ENCODE measurements at regions not wholly inside any gene's neighbourhood (a gene's known extent, or its start where the extent isn't known, plus 50 kb on each side); places are given as distances from the start of the nearest gene placed in this dataset.
"Not testable (repeated sequence)": the region's sequence is repeated elsewhere in the genome, so short reads cannot be mapped to it uniquely, and the experiment has no call there.

DNA sequence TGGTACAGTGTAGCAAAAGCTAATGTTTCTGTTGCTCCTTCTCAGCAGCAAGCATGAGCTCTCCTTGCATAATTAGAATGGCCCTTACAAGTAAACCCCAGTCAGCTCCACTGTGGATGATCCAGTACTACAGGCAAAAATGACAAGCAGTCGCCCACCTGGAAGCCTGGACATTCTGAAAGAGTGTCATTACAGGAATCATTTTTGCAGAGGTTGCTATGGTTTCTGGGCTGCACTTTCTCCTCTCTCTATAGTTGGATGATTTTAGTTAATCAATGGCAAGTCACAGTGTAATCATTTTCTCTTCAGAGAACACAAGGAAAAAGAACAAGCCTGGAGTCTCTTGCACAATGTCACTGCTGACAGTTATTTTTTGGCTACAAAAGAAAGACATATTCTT lies 102.9 kb upstream of the MYO3A start:
- TF ChIP-seq, protein P1, sequence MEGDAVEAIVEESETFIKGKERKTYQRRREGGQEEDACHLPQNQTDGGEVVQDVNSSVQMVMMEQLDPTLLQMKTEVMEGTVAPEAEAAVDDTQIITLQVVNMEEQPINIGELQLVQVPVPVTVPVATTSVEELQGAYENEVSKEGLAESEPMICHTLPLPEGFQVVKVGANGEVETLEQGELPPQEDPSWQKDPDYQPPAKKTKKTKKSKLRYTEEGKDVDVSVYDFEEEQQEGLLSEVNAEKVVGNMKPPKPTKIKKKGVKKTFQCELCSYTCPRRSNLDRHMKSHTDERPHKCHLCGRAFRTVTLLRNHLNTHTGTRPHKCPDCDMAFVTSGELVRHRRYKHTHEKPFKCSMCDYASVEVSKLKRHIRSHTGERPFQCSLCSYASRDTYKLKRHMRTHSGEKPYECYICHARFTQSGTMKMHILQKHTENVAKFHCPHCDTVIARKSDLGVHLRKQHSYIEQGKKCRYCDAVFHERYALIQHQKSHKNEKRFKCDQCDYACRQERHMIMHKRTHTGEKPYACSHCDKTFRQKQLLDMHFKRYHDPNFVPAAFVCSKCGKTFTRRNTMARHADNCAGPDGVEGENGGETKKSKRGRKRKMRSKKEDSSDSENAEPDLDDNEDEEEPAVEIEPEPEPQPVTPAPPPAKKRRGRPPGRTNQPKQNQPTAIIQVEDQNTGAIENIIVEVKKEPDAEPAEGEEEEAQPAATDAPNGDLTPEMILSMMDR (IDR thresholded peaks at IDR 0.05): no peak
- no peak for TF ChIP-seq POLR2A (IDR thresholded peaks at IDR 0.05)
- intact Hi-C loops (cut with DNase I): no loop called here
- no peaks in the 10 kb centered on the region for H3K4me1 ChIP-seq
- 38 to 82% methylated on average over 1 of the region's 1 CpG for WGBS, 2 donors
- H3K27me3 ChIP-seq: no peaks in the 10 kb centered on the region
- H3K4me3 ChIP-seq: no peak overlapping the region
- no peaks in the 10 kb centered on the region for H3K9me3 ChIP-seq
- H3K27ac ChIP-seq: no peak overlapping the region
- H3K36me3 ChIP-seq: no peaks in the 10 kb centered on the region
- no peak for DNase-seq

GRCh38 chr10:25839683-25840082 lies 94.3 kb upstream of the MYO3A start:
- H3K9me3 ChIP-seq: no peaks in the 10 kb centered on the region
- no peak overlapping the region for H3K4me3 ChIP-seq
- H3K4me1 ChIP-seq: no peaks in the 10 kb centered on the region
- WGBS, 2 donors: 55 to 57% methylated on average over 3 of the region's 3 CpGs
- no peaks in the 10 kb centered on the region for H3K27me3 ChIP-seq
- no peak for DNase-seq
- intact Hi-C loops (cut with DNase I): no loop called here
- TF ChIP-seq POLR2A (IDR thresholded peaks at IDR 0.05): no peak
- TF ChIP-seq, protein P1 (IDR thresholded peaks at IDR 0.05): no peak
- H3K27ac ChIP-seq: no peak overlapping the region
- no peaks in the 10 kb centered on the region for H3K36me3 ChIP-seq

GRCh38 chr10:25840875-25841274 lies 93.2 kb upstream of the MYO3A start:
- H3K4me3 ChIP-seq; intact Hi-C loops (cut with DNase I); H3K9me3 ChIP-seq; H3K4me1 ChIP-seq; H3K27me3 ChIP-seq; H3K36me3 ChIP-seq; DNase-seq; H3K27ac ChIP-seq: not testable (repeated sequence)
- 90 to 94% methylated on average over 3 of the region's 3 CpGs for WGBS, 2 donors

GRCh38 chr10:25842146-25842545 lies 91.9 kb upstream of the MYO3A start:
- H3K27ac ChIP-seq: no peak overlapping the region
- DNase-seq: no peak
- H3K36me3 ChIP-seq: no peaks in the 10 kb centered on the region
- 53 to 67% methylated on average over 4 to 6 of the region's 6 CpGs for WGBS, 2 donors
- TF ChIP-seq, protein P1 (IDR thresholded peaks at IDR 0.05): no peak
- H3K4me1 ChIP-seq: no peaks in the 10 kb centered on the region
- intact Hi-C loops (cut with DNase I): no loop called here
- no peak overlapping the region for H3K4me3 ChIP-seq
- no peaks in the 10 kb centered on the region for H3K9me3 ChIP-seq
- H3K27me3 ChIP-seq: no peaks in the 10 kb centered on the region

DNA sequence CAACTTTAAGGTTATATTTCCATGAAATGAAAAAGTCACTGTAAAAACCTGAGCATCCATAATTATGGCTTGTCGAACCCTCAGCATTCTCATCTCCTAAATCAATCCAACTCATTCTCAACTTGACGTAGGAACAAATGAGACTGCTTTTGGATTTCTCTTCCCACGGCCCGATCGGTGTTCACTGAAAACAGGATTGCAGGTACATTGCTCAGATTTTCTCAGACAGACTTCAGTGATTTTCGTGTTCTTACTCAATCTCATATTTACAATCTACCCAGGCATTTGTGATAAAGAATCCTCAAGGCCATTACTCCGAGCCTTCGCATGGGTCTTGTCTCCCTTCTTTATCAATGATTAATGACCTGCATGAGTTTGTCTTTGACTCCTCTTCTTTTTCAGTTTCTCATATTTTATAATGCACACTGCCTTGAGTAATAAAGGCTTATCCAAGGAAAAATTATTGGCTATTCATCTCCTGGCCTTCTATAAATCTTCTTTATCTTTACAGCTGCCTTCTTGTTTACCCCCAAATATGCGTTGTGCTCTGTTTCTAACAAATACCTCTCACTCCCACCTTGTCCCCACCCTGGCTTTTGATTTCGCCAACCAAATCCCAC lies 90.4 kb upstream of the MYO3A start:
- TF ChIP-seq, protein P1 (IDR thresholded peaks at IDR 0.05): no peak
- no peak for TF ChIP-seq POLR2A (IDR thresholded peaks at IDR 0.05)
- Histone ChIP-seq H3K4me1 (no peaks in the 10 kb centered on the region), H3K9me3 (no peaks in the 10 kb centered on the region), H3K36me3 (no peaks in the 10 kb centered on the region), H3K27ac (no peak overlapping the region), H3K27me3 (no peaks in the 10 kb centered on the region), H3K4me3 (no peak overlapping the region)
- 66 to 75% methylated on average over 10 of the region's 10 CpGs for WGBS, 2 donors
- intact Hi-C loops (cut with DNase I): no loop called here
- DNase-seq: no peak

DNA sequence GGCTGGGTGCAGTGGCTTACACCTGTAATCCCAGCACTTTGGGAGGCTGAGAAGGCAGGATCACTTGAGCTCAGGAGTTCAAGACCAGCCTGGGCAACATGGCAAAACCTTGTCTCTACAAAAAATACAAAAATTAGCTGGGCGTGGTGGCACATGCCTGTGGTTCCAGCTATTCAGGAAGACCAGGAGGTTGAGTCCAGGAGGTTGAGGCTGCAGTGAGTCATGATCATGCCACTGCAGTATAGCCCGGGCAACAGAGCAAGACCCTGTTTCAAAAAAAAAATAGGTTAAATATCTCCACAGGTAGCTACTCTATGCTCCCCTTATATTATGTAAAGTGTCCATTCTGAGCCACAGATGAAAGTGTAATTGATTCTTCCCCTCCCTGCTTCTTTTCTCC lies 89.3 kb upstream of the MYO3A start:
- H3K27me3 ChIP-seq; H3K4me1 ChIP-seq; H3K36me3 ChIP-seq; DNase-seq; intact Hi-C loops (cut with DNase I); H3K9me3 ChIP-seq; H3K4me3 ChIP-seq; H3K27ac ChIP-seq: not testable (repeated sequence)
- WGBS, 2 donors: 68% methylated on average over 2 of the region's 2 CpGs
